ENCODE measurements at regions not wholly inside any gene's neighbourhood (a gene's known extent, or its start where the extent isn't known, plus 50 kb on each side); places are given as distances from the start of the nearest gene placed in this dataset.

- no peaks in the 10 kb centered on the region for H3K27me3 Mint-ChIP-seq (ENCODE audit: low read depth)
- no peak overlapping the region for H3K4me3 Mint-ChIP-seq
- no peak for DNase-seq (ENCODE audit: low spot score in 2 of 2, unreplicated experiment in 2 of 2)
- no peaks in the 10 kb centered on the region for H3K36me3 Mint-ChIP-seq
- peaks cover 66% of the 10 kb centered on the region for H3K9me3 Mint-ChIP-seq
- TF ChIP-seq, protein P1, sequence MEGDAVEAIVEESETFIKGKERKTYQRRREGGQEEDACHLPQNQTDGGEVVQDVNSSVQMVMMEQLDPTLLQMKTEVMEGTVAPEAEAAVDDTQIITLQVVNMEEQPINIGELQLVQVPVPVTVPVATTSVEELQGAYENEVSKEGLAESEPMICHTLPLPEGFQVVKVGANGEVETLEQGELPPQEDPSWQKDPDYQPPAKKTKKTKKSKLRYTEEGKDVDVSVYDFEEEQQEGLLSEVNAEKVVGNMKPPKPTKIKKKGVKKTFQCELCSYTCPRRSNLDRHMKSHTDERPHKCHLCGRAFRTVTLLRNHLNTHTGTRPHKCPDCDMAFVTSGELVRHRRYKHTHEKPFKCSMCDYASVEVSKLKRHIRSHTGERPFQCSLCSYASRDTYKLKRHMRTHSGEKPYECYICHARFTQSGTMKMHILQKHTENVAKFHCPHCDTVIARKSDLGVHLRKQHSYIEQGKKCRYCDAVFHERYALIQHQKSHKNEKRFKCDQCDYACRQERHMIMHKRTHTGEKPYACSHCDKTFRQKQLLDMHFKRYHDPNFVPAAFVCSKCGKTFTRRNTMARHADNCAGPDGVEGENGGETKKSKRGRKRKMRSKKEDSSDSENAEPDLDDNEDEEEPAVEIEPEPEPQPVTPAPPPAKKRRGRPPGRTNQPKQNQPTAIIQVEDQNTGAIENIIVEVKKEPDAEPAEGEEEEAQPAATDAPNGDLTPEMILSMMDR (IDR thresholded peaks at IDR 0.05; ENCODE audit: unreplicated experiment): no peak
- H3K27ac Mint-ChIP-seq: no peak overlapping the region
- H3K4me1 Mint-ChIP-seq: no peaks in the 10 kb centered on the region
These were observed 216.4 kb upstream of the DPP6 start for GRCh38 chr7:153835712-153836265.

DNA sequence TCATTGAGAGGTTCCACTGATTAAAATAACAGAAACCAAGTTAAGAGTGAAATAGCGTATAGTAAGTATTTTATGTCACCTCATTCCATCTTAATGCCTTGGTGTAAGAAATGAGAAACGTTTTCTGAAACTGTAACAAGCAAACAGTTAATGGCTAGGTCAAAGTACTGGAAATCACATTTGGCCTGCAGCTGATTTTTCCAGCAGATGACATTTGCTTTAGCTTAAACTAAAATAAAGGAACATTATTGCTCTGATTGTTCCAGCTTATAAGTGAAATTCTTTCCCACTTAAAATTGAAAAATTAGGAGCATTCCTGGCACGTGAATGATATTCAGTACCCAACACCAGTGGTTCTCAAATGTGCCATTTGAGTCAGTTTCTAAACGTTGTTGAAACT lies 213.6 kb upstream of the DPP6 start:
- H3K27ac Mint-ChIP-seq: no peak overlapping the region
- H3K4me3 Mint-ChIP-seq: no peak overlapping the region
- no peak for DNase-seq (ENCODE audit: low spot score in 2 of 2, unreplicated experiment in 2 of 2)
- H3K9me3 Mint-ChIP-seq: peaks cover 60% of the 10 kb centered on the region
- H3K27me3 Mint-ChIP-seq (ENCODE audit: low read depth): no peaks in the 10 kb centered on the region
- TF ChIP-seq, protein P1 (IDR thresholded peaks at IDR 0.05; ENCODE audit: unreplicated experiment): no peak
- no peaks in the 10 kb centered on the region for H3K4me1 Mint-ChIP-seq
- H3K36me3 Mint-ChIP-seq: no peaks in the 10 kb centered on the region

DNA sequence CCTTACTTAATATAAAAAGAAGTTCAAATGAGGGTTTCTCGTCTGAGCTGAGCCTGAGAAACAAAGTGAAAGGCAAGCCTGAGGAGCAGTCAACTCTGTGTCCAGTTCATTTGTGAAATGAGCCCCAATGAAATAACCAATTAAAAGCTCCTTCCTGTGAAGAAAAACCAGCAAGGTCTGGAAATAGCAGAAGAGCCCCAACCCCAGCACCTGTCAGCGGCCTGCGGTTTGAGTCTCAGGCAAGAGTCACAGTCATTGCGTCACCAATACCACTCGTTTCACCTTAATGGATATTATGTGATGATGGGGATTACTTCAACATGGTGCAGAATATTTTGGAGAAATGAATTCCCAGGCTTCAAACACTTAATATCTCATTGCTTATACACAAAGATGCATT lies 211.3 kb upstream of the DPP6 start:
- peaks cover 54% of the 10 kb centered on the region for H3K9me3 Mint-ChIP-seq

DNA sequence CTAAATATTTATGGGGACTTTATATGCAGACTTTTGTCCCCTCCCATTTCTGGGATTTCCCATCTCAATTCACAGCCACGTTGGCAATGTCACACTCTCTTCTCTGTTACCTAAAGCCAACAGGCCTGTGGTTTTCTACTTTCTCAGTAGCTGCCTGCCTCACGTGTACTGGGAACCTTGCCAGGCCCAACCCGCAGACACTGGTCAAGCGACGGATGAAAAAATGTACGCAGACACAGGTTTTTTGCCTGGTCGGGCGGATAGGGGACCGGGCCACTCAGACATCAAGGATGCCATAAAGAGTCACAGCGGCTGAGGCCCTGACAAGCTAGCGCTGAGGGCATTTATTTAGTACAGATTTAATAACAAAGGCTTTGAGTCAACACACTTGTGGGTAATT lies 204.4 kb upstream of the DPP6 start:
- Mint-ChIP-seq H3K4me1 (no peaks in the 10 kb centered on the region), H3K27ac (no peak overlapping the region), H3K36me3 (no peaks in the 10 kb centered on the region), H3K9me3 (peaks cover 79% of the 10 kb centered on the region), H3K27me3 (ENCODE audit: low read depth) (no peaks in the 10 kb centered on the region), H3K4me3 (no peak overlapping the region)
- no peak for DNase-seq (ENCODE audit: low spot score in 2 of 2, unreplicated experiment in 2 of 2)
- TF ChIP-seq, protein P1 (IDR thresholded peaks at IDR 0.05; ENCODE audit: unreplicated experiment): no peak

More for the DNA sequence above, 211.3 kb upstream of the DPP6 start:
- no peaks in the 10 kb centered on the region for H3K36me3 Mint-ChIP-seq
- TF ChIP-seq, protein P1 (IDR thresholded peaks at IDR 0.05; ENCODE audit: unreplicated experiment): no peak
- H3K4me1 Mint-ChIP-seq: no peaks in the 10 kb centered on the region
- no peaks in the 10 kb centered on the region for H3K27me3 Mint-ChIP-seq (ENCODE audit: low read depth)
- DNase-seq (ENCODE audit: low spot score in 2 of 2, unreplicated experiment in 2 of 2): no peak
- no peak overlapping the region for H3K4me3 Mint-ChIP-seq
- no peak overlapping the region for H3K27ac Mint-ChIP-seq

DNA sequence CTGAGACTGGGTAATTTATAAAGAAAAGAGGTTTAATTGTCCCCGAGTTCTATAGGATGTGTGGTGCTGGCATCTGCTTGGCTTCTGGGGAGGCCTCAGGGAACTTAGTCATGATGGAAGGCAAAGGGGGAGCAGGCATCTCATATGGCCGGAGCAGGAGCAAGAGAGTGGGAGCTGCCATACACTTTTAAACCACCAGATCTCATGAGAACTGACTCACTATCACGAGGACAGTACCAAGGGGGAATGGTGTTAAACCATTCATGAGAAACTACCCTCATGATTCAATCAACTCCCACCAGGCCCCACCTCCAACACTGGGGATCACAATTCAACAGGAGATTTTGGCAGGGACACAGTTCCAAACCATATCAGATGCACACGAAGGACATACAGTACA lies 199.9 kb upstream of the DPP6 start:
- H3K27me3 Mint-ChIP-seq (ENCODE audit: low read depth): no peaks in the 10 kb centered on the region
- TF ChIP-seq, protein P1 (IDR thresholded peaks at IDR 0.05; ENCODE audit: unreplicated experiment): no peak
- no peak overlapping the region for H3K4me3 Mint-ChIP-seq
- no peaks in the 10 kb centered on the region for H3K36me3 Mint-ChIP-seq
- no peak overlapping the region for H3K27ac Mint-ChIP-seq
- H3K9me3 Mint-ChIP-seq: peaks cover 77% of the 10 kb centered on the region
- no peak for DNase-seq (ENCODE audit: low spot score in 2 of 2, unreplicated experiment in 2 of 2)
- H3K4me1 Mint-ChIP-seq: no peaks in the 10 kb centered on the region

DNA sequence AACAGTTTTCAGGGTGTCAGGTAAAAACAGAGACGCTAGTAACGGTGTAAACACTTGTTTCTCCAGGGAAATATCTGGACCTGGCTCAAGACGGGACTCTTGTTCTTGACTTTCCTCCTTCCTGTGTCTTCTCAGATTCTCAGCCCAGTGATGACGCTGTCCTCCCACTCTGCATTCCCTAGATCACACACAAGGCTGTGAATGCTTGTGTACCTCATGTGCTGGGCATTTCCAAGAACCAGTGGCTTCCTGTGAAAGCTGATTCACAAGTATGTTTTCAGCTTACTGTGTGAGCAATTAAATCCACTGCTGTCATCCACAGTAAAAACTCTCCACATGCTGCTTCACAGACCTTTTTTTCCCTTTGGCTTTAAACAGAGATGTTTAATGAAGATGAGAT lies 193.8 kb upstream of the DPP6 start:
- no peak for DNase-seq (ENCODE audit: low spot score in 2 of 2, unreplicated experiment in 2 of 2)
- no peaks in the 10 kb centered on the region for H3K36me3 Mint-ChIP-seq
- H3K9me3 Mint-ChIP-seq: peaks cover 69% of the 10 kb centered on the region
- H3K27ac Mint-ChIP-seq: no peak overlapping the region
- H3K27me3 Mint-ChIP-seq (ENCODE audit: low read depth): no peaks in the 10 kb centered on the region
- H3K4me3 Mint-ChIP-seq: no peak overlapping the region
- no peaks in the 10 kb centered on the region for H3K4me1 Mint-ChIP-seq
- TF ChIP-seq, protein P1 (IDR thresholded peaks at IDR 0.05; ENCODE audit: unreplicated experiment): no peak

All from mesothelial cell of epicardium (in vitro differentiated cells).